DLD1 (cell line): ENCODE measurements at regions not wholly inside any gene's neighbourhood (a gene's known extent, or its start where the extent isn't known, plus 50 kb on each side); places are given as distances from the start of the nearest gene placed in this dataset.

ENCODE experiments used
- in situ Hi-C: cut with HindIII; loops from 2 replicates; pipeline ENCODE4 v1.10.0; 2017; ENCODE audit warnings: low sequenced_read_pairs

DNA sequence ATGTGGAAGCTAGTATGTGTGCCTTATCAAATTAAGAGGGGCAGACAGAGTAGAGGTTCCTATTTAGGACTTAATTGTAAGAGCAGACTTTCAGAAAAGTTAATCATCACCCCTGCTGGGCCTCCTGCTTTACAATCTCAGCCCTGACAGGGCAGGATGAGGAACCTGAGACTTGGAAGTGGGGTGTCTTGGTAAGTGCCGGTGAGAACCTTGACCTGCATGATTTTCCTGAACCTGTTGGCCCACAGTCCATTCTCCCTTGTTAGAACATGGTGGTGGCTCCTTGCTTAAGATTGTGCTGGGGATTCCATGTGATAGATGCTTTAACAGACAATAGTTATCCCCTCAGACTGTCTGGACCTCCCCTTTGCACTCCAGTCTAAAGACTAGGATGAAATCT is 141.7 kb upstream of the TMEM72 start:
- in situ Hi-C loops: no loop called here

DNA sequence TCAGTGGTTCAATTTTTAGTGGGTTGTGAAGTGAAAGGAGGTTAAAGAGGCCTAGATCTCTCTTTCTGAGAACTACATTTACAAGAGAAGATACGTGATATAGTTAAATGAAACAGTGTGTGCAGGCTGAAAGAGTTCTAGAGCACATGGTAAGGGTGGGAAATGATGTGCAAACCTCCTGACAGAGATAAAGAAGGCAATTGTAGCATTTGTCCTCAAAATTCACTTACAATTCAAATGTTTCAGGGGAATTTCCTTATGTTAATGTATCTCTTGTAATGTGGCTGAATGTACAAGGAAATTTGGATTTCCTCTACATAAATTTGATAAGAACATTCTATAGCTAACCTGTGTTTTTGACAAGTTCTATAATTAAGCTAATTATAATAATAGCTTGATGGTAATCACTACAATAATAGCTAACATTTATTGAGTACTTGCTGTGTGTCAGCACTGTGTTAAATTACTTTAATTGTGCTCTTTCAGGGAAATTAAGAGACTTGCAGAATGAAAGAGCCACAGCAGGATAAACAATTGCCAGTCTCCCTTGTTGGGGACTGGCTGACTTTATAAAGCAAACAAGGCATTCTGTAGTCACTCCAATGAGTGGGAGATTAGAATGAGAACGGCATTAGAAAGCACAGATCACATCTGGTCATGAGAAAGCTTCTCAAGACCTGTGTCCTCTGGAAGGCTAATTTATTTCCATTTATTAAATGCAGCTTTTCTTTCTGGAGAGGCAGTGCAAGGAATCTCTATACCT is 139.7 kb upstream of the TMEM72 start:
- in situ Hi-C loops: no loop called here

DNA sequence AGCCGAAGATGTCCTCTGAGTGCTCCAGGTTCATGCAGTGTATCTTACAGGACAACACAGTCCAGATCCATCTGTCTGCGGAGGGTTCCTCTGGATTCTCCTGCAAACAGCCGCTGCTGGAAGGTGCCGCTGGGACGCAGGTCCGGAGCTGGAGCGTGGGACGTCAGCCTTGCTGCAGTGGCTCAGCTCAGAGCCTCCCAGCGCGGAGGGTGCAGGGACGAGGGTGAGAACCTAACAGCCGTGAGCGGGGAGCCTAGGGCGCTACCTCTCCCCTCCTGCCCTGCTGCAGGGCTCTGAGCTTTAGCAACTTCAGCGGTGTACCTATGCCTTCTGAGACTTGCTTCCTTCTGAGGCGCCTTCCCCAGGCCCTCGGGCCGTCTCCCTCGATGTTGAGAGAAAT is 137.6 kb upstream of the TMEM72 start:
- in situ Hi-C loops: no loop called here

DNA sequence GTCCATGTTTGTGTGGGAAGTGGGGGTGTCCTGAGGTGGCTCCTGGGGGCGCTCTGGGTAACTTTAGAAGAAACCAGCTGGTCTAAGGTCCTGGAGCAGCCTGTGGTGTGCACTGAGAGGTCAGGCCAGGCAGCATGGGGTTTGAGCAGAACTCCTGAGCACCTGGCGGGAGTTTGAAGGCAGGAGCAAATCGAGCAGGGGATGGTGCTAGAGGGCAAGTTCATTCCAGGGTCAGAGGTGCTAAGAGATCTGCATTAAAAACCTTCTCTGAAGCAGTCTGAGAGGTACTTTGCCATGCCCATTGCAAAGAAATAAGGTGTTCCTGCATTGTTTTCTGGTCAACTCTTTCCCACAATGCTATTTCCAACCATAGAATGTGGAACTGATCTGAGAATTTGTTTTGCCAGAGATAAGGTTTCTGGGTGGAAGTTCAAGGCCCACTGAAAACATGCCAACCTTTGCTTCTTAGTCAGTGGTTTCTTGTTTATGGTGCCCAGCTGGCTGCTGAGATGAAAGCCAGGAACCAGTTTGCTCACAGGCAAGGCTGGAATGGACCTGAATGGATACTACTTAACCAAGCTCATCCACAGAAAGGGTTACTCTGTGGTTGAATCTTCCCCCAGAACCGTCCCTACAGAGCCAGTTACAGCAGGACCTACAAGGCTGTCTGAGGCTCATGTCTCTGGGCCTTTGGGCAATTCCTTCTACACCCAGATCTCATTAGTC is 136.3 kb upstream of the TMEM72 start:
- in situ Hi-C loops: no loop called here

GRCh38 chr10:44775402-44775741 is 135.8 kb upstream of the TMEM72 start:
- in situ Hi-C loops: no loop called here

DNA sequence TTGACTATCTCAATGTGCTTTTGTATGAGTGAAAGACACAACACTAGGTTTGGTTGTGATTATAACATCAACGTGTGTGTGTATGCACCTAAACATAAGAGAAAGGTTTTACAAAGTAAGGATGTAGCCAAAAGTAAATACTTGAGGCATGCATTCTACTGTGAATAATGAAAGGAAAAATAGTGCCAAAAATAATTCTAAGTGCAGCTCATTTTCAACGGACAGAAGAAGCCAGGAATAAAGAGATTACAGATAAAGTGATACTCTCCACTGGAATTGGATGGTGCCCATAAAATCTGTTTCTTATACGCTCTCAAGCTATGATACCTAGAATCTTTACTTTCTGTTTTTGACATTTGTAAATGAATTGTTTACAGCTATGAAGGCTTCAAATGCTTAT is 135.0 kb upstream of the TMEM72 start:
- in situ Hi-C loops: no loop called here

- in situ Hi-C loops: no loop called here
Observed at GRCh38 chr10:44779511-44779910, 131.6 kb upstream of the TMEM72 start.

- in situ Hi-C loops: no loop called here
Observed at GRCh38 chr10:44780426-44780825, 130.7 kb upstream of the TMEM72 start.

- in situ Hi-C loops: no loop called here
Observed at GRCh38 chr10:44781131-44781530, 130.0 kb upstream of the TMEM72 start.

DNA sequence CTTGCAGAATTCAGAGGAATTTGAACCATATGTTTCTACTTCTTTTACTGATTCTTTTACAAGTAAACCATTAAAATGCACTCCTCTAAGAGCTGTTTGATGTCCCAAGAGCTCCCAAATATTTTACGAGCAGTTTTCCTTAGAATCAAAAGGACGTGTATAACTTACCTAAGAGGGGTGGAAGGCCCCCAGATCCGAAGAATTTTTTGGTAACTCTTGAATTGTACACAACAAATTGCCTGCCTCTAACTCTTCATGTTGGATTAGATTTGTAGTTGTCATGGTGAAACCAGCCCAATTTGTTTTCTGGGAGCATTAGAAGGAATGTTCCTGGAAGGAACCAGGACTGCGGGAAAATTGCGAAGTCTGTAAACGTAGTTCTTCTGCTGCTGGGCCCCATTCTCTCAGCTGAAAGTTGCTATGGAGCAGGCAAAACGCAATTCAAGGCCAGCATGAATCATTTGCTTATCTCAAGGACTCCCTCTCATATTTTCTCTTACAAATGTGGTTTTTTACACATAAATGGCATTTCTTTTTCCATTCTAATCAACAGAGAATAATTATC is 124.8 kb upstream of the TMEM72 start:
- in situ Hi-C loops: no loop called here

DNA sequence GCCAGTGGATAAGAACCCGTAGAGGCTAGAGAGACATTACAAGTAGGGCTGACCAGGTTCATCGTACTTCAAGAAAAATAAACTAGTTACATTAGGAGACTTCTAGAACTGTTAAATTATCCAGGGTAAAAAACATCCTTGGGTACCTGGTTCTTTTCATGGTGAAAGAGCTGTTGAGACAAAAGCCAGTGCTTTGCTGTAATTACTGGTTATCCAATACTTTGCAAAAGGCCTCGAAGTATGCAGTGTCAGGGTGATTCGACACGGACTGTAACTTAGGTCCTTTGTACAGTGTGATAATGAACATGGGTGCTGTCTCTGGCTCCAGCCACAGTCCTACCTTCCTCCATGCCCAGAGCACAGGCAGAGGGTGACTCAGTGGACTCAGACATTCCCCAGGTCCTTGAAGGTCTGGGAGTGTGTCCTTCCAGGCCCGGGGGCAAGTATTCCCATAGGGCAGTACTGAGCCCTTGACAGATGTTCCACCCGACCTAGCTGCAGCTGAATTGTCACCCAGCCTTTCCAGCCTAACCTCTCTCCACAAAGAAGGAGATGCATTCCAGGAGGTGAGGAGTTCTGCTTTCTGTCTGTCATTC is 123.6 kb upstream of the TMEM72 start:
- in situ Hi-C loops: no loop called here

GRCh38 chr10:44788147-44789129 is 122.7 kb upstream of the TMEM72 start:
- in situ Hi-C loops: no loop called here

DNA sequence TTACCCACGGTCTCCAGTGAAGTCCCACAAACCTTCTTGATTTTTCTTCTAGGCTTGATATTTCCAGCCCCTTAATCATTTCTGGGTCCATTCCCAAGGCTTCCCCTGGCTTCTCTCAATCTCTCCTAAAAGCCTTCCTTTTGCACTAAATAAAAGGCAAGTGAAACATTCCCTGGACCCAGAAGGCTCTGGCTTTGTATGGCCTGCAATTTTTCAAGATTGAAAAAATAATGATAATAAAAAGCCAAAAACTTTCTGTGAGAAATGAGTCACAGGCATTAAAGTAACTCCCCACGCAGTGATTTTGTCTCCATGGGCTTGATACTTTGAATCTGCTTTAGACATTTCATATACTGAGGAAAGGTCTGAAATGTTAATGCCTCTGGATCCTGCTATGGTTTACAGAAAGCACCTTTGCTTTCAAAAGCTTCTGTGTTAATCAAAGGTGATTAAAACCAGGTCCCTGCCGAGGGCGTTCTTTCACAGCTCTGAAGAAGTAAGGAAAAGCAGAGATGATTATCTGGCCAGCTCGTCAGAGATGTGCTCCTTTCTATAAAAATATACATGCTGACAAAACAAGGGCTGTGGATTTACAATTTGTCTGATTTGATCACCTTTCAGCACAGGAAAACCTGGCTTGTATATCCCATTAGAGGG is 118.9 kb upstream of the TMEM72 start:
- in situ Hi-C loops: no loop called here

GRCh38 chr10:44799966-44800365 is 111.2 kb upstream of the TMEM72 start:
- in situ Hi-C loops: no loop called here

DNA sequence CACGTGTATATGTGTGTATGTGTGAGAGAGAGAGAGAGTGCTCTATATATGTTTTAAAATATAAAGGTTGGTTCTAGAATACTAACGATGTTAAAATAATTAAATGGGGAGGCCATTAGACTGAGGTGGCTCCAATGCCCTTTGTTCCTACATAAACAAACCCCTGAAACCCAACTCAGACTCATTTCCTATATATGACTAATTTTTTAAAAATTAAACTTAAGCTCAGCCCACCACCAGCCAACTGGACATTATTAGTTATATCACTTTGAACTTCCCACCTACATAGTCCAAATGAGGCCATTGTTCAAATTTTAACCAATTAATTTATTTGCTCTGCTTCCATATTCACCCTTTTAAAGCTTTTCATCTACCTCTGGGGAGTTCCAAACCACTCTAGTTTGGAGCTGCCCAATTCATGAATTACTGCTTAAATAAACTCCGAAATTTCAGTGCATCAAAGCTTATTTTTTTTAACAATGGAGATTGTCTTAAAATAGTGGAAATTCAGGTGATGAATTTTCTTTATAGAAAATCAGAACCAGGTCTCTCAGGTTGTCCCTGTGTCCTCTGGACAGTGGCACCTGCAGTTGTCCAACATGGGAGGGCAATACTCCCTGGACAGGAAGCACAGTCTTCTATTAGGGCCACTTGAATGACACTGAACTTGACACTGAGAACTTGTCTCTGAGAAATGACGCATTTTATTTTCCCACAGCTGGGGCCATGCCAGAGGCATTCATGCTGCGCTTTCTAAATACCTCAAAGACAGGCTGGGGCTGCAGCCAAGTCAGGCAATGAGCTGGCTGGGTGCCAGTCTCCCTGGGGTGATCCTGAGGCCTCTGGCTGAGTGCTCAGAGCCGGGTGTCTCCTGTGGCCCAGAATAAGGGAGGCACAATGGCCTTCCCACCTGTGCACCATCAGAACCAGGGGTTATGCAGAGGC is 109.5 kb upstream of the TMEM72 start:
- in situ Hi-C loops: no loop called here

GRCh38 chr10:44803862-44804261 is 107.3 kb upstream of the TMEM72 start:
- in situ Hi-C loops: no loop called here

DNA sequence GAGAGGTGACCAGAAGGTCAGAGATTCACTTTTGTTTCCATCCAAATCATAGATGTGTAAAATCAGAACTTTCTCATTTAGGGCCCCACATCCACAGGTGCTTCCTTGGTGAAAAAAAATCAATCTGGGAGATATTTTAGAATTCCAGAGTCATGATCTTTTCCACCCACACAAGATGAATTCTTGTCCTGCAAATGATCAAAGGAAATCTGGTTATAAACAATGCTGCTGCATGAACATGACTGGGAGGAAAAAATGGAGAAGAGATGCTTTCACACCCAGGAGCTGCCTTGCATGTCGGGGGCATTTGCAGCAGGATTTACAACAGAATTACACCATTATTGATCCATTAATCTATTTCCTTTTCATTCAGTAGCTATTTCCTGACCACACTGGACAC is 106.5 kb upstream of the TMEM72 start:
- in situ Hi-C loops: no loop called here

DNA sequence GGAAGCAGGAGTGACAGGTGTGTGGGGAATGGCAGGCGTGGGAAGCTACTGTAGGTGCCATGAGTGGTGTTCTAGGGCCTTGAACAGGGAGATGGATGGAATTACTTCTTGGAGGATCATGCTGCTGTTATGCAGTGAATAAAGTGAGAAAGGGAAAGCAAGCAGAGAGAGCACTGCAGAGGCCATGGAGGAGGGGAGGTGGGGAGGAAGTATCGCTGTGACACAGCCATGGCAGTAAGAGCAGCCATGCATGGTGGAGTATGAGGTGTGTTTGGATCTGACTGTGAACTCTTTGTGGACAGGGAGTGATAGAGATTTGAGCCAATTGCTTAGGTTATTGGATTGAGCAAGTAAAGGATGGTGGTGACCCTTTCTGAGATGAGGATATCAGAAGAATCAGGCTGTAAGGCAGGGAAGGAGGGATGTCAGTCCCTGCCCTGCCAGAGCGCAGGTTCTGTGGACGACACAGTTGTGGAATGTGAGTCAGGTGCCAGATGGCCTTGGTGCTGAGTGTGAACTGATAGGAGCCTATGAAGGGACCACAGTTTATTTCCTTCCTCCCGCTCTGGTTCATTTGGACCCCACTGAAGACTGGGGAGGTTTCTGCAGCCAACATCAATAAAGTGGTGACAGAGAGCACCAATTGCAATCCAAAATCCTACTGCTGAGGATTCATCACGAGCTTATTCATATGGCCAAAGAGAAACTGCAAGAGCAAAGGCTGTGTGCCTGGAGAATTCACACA is 105.5 kb upstream of the TMEM72 start:
- in situ Hi-C loops: no loop called here
